ENCODE measurements at regions not wholly inside any gene's neighbourhood (a gene's known extent, or its start where the extent isn't known, plus 50 kb on each side); places are given as distances from the start of the nearest gene placed in this dataset.

GRCh38 chr14:87066221-87066817 is 926.7 kb downstream of the GALC start:
- intact Hi-C loops (cut with DNase I) = no loop called here
- Histone ChIP-seq H3K36me3 (replicated peaks in 1 of 2) (no peaks in the 10 kb centered on the region), H3K4me3 (no peak overlapping the region), H3K27ac (no peak overlapping the region), H3K4me1 (replicated peaks in 1 of 2) (no peaks in the 10 kb centered on the region), H3K27me3 (no peaks in the 10 kb centered on the region), H3K9me3 (replicated peaks in 1 of 3) (no peaks in the 10 kb centered on the region)
- DNase-seq = no peak
- WGBS, 4 donors = 88 to 95% (median 92%) methylated on average over 2 of the region's 2 CpGs
- TF ChIP-seq POLR2A (IDR thresholded peaks at IDR 0.05) = no peak
- no peak for TF ChIP-seq CTCF (IDR thresholded peaks at IDR 0.05)

DNA sequence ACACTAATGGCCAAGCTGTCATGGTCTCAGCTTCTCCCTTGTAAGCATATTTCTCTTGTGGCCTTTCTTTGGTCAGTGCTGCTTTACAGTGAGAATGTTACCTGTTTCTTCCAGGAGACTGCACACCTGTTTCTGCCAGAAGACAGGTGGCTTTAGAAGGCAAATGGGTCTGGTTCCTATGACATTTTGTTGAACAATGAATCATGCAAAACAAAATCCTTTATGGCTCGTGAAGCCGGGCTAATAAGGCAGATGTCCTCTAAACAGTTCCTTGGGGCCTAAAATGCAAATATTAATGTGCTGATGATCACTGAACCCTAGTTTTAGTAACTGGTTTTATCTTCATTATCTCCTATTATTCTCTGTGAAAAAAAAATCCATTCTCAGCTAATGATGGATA is 927.6 kb downstream of the GALC start:
- no peak for DNase-seq
- intact Hi-C loops (cut with DNase I) = no loop called here
- 75 to 90% (median 79%) methylated on average over 2 of the region's 2 CpGs for WGBS, 4 donors
- Histone ChIP-seq H3K9me3 (replicated peaks in 1 of 3) (no peaks in the 10 kb centered on the region), H3K4me3 (no peak overlapping the region), H3K36me3 (replicated peaks in 1 of 2) (no peaks in the 10 kb centered on the region), H3K4me1 (replicated peaks in 1 of 2) (no peaks in the 10 kb centered on the region), H3K27ac (no peak overlapping the region), H3K27me3 (no peaks in the 10 kb centered on the region)
- TF ChIP-seq POLR2A (IDR thresholded peaks at IDR 0.05) (no peak), CTCF (IDR thresholded peaks at IDR 0.05) (no peak)

DNA sequence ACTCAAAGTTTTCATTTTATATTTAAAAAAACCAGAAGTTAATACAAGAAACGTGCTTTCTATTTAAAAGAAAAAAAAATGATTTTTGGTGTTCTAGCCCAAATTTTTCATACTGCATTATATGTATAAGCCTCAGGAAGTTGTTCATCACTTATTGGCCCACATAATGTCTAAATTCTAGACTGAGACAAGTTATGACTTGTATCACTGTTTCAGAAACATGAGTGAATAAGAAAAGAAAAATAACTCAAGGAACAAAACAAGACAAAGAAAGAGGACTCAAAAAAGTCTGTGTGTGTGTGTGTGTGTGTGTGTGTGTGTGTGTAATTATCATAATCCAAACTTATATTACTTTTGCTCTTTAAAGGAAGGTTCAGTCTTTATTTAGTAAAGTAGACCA is 929.8 kb downstream of the GALC start:
- TF ChIP-seq POLR2A (IDR thresholded peaks at IDR 0.05) = no peak
- no peak for TF ChIP-seq CTCF (IDR thresholded peaks at IDR 0.05)
- H3K9me3 ChIP-seq (replicated peaks in 1 of 3) = no peaks in the 10 kb centered on the region
- no peaks in the 10 kb centered on the region for H3K4me1 ChIP-seq (replicated peaks in 1 of 2)
- no peaks in the 10 kb centered on the region for H3K27me3 ChIP-seq
- WGBS, 4 donors = 47 to 83% (median 65%) methylated on average over 1 of the region's 1 CpG
- no peaks in the 10 kb centered on the region for H3K36me3 ChIP-seq (replicated peaks in 1 of 2)
- no peak overlapping the region for H3K27ac ChIP-seq
- H3K4me3 ChIP-seq = no peak overlapping the region
- DNase-seq = no peak
- intact Hi-C loops (cut with DNase I) = no loop called here

- TF ChIP-seq CTCF (IDR thresholded peaks at IDR 0.05) (no peak), POLR2A (IDR thresholded peaks at IDR 0.05) (no peak)
- intact Hi-C loops (cut with DNase I) = no loop called here
- H3K27me3 ChIP-seq = no peaks in the 10 kb centered on the region
- H3K9me3 ChIP-seq (replicated peaks in 1 of 3) = no peaks in the 10 kb centered on the region
- no peak overlapping the region for H3K27ac ChIP-seq
- no peak overlapping the region for H3K4me3 ChIP-seq
- no peak for DNase-seq
- 87 to 91% (median 89%) methylated on average over 6 of the region's 6 CpGs for WGBS, 4 donors
- no peaks in the 10 kb centered on the region for H3K4me1 ChIP-seq (replicated peaks in 1 of 2)
- no peaks in the 10 kb centered on the region for H3K36me3 ChIP-seq (replicated peaks in 1 of 2)
These were observed 932.6 kb downstream of the GALC start for GRCh38 chr14:87060405-87060804.

All from adrenal gland (tissue), 9 donors.